Right lobe of liver (tissue), 6 donors: ENCODE measurements at regions not wholly inside any gene's neighbourhood (a gene's known extent, or its start where the extent isn't known, plus 50 kb on each side); places are given as distances from the start of the nearest gene placed in this dataset.

Source experiments
- ATAC-seq, 4 donors: fragments of 200-7000 bp; cut with Tn5 transposase; one replicate each; pipeline ENCODE4 v1.9.1; 2020; ENCODE audit warnings: mild to moderate bottlenecking in 4 of 4, moderate library complexity in 4 of 4
- DNase-seq, 3 donors: peaks; one replicate each; pipeline ENCODE4 v3.0.0-alpha.2; 2020
- H3K27ac ChIP-seq, 3 donors: fragments of 200-600 bp; one replicate each; pipeline ENCODE4 v1.8.0; 2022
- H3K27me3 ChIP-seq, 2 donors: fragments of 200-600 bp; one replicate each; pipeline ENCODE4 v1.8.0; 2022
- H3K36me3 ChIP-seq, 4 donors: fragments of 200-600 bp; sonication (generic) in 1 of 4; one replicate each; pipeline versions ENCODE4 v1.5.1 to v1.8.0; 2017 to 2022; ENCODE audit warnings: control low read depth in 1 of 4
- H3K4me1 ChIP-seq, 4 donors: fragments of 200-600 bp; sonication (generic) in 1 of 4; one replicate each; pipeline versions ENCODE4 v1.5.1 to v1.8.0; 2017 to 2022; ENCODE audit warnings: control low read depth in 1 of 4
- H3K4me3 ChIP-seq, 3 donors: fragments of 200-600 bp; one replicate each; pipeline ENCODE4 v1.8.0; 2022
- H3K9me3 ChIP-seq, 4 donors: fragments of 200-600 bp; sonication (generic) in 1 of 4; one replicate each; pipeline versions ENCODE4 v1.5.1 to v1.8.0; 2017 to 2022; ENCODE audit warnings: control low read depth in 1 of 4
- CTCF ChIP-seq, 4 donors: fragments of 200-600 bp in 3 of 4; fragments of 450-650 bp in 1 of 4; IDR thresholded peaks; one replicate each; pipeline versions ENCODE4 v1.5.1 to v1.8.0; 2016 to 2022; ENCODE audit warnings: antibody characterized with exemption in 4 of 4, mild to moderate bottlenecking in 2 of 4
- POLR2A ChIP-seq: fragments of 450-650 bp; IDR thresholded peaks from one replicate; pipeline ENCODE4 v1.6.1; 2017; ENCODE audit warnings: antibody characterized with exemption, mild to moderate bottlenecking
- WGBS: methylation state at CpG from one replicate; pipeline ENCODE4 v1.1.6; 2018; ENCODE audit warnings: low coverage, low lambda C conversion rate; ENCODE audit not compliant: insufficient coverage; ENCODE audit errors: missing lambda C conversion rate; 5-methylcytosine and 5-hydroxymethylcytosine counted together
- intact Hi-C, 2 donors: fragments of 100-400 bp; cut with DNase I; formaldehyde crosslinking; loops; one replicate each; pipeline versions ENCODE4 v1.11.2 to v1.14.1; 2022
- donor health status: DM: no; HTN: yes; CAD: no.
- donor health status: DM: no; HTN: no; CAD: no.
- donor health status: DM: no; HTN: no; CAD: no.
- donor health status: DM: no; HTN: yes; CAD: no.
- donor health status: DM: no; HTN: yes; CAD: no.

GRCh38 chr18:56158676-56159075, 479.7 kb downstream of the TXNL1 start:
- no peak overlapping the region for H3K27ac ChIP-seq
- H3K4me1 ChIP-seq, result peaks cover 0 to 13% (median 4%) of the 10 kb centered on the region in 4 donors
- ATAC-seq (no peak), DNase-seq (no peak)
- H3K4me3 ChIP-seq, result no peak overlapping the region
- no peak for TF ChIP-seq POLR2A
- TF ChIP-seq CTCF (IDR thresholded peaks at IDR 0.05), result no peak
- H3K36me3 ChIP-seq, result no peaks in the 10 kb centered on the region
- H3K27me3 ChIP-seq, result no peaks in the 10 kb centered on the region
- H3K9me3 ChIP-seq, result no peaks in the 10 kb centered on the region
- intact Hi-C loops, result no loop called here

DNA sequence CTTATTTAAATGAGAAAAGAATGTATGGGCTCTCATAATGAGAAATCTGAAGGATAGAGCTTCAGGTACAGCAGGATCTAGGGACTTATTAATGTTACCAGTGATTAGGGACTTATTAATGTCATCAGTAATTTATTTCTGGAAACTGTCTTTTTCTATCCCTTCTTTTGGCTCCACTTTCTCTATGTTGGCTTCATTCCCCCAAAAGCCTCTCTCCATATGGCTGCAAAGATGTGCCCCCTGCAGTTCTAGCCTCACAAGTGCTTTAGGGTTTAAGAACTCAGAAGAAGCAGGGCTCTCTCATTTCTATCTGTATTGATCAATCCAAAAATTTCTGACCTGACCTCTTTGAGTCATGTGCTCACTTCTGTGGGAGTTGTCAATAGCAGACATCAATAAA, 480.9 kb downstream of the TXNL1 start:
- H3K4me3 ChIP-seq, result no peak overlapping the region
- no peak for ATAC-seq
- H3K27me3 ChIP-seq, result no peaks in the 10 kb centered on the region
- peaks cover 0 to 7% (median under 1%) of the 10 kb centered on the region in 4 donors for H3K4me1 ChIP-seq
- TF ChIP-seq POLR2A (no peak), CTCF (IDR thresholded peaks at IDR 0.05) (no peak)
- intact Hi-C loops, result no loop called here
- no peak for DNase-seq
- H3K9me3 ChIP-seq, result no peaks in the 10 kb centered on the region
- no peak overlapping the region for H3K27ac ChIP-seq
- no peaks in the 10 kb centered on the region for H3K36me3 ChIP-seq

DNA sequence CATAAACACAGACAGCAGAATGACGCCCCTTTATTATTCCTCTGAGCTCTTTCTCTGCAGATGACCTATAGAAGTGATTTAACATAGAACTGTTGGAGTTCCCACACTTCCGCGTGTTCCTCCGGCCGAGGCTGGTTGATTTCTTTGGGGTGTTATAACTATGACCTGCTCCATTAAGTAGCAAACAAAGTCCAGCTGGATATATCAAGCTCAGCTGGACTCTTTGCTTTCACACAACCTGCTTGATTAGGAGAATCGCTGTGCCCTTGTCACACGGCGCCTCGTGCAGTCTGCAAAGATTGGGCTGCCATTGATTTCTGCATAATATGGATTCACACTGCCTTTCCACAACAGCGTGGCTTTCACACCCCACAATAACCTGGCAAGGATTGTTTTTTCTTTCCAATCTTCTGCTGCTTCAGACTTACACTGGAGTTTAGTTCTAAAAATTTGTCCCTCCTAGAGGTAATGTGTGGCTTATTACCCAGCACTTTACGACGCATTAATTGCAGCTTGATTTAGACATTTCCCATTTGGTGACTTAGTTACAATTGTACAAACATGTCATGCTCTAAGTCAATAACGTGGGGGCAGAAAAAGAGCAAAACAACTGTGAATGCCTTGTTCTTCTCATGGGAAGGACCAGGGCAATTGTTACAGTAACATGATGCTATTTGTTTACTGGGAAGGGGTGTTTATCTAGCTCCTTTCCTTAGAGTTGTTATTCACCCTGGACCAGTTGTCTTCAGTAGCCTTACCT, 485.7 kb downstream of the TXNL1 start:
- Histone ChIP-seq H3K4me1 (no peaks in the 10 kb centered on the region), H3K36me3 (no peaks in the 10 kb centered on the region), H3K4me3 (no peak overlapping the region), H3K27ac (no peak overlapping the region), H3K27me3 (no peaks in the 10 kb centered on the region), H3K9me3 (no peaks in the 10 kb centered on the region)
- intact Hi-C loops, result no loop called here
- WGBS, result 62% methylated on average over 13 of the region's 13 CpGs
- ATAC-seq (no peak), DNase-seq (no peak)
- no peak for TF ChIP-seq POLR2A
- TF ChIP-seq CTCF (IDR thresholded peaks at IDR 0.05), result no peak

GRCh38 chr18:56148373-56148772, 490.0 kb downstream of the TXNL1 start:
- intact Hi-C loops, result no loop called here
- TF ChIP-seq CTCF (IDR thresholded peaks at IDR 0.05), result no peak
- no peak for TF ChIP-seq POLR2A
- Histone ChIP-seq H3K4me1 (no peaks in the 10 kb centered on the region), H3K27me3 (no peaks in the 10 kb centered on the region), H3K4me3 (no peak overlapping the region), H3K36me3 (no peaks in the 10 kb centered on the region), H3K9me3 (no peaks in the 10 kb centered on the region), H3K27ac (no peak overlapping the region)
- no peak for DNase-seq
- ATAC-seq, result no peak

DNA sequence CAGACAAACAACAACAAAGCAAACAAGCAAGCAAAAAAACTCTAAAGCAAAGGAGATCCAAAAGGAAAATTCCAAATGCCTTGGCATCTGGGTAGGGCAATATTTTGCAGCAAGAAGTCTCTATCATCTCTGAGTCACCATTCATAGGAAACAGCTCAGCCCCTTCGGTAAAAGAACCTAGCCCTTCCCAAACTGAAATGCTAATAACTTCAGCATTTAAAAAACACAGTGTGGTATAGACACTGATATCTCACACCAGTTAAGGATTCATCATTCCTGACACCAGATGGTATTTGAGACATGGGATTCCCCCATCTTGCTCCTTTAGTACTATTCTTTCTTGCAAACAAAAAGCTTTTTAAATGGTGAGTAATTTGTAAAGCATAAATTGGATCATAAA, 491.8 kb downstream of the TXNL1 start:
- 85% methylated on average over 1 of the region's 1 CpG for WGBS
- intact Hi-C loops, result no loop called here

More for the DNA sequence above, 491.8 kb downstream of the TXNL1 start:
- no peak for ATAC-seq
- H3K4me3 ChIP-seq, result no peak overlapping the region
- no peaks in the 10 kb centered on the region for H3K27me3 ChIP-seq
- no peak for DNase-seq
- no peaks in the 10 kb centered on the region for H3K9me3 ChIP-seq
- no peak overlapping the region for H3K27ac ChIP-seq
- no peak for TF ChIP-seq CTCF (IDR thresholded peaks at IDR 0.05)
- no peak for TF ChIP-seq POLR2A
- H3K4me1 ChIP-seq, result no peaks in the 10 kb centered on the region
- no peaks in the 10 kb centered on the region for H3K36me3 ChIP-seq
